GM19351 (cell line): ENCODE measurements at regions not wholly inside any gene's neighbourhood (a gene's known extent, or its start where the extent isn't known, plus 50 kb on each side); places are given as distances from the start of the nearest gene placed in this dataset.

Source experiments
- ATAC-seq: cut with Tn5 transposase; IDR thresholded peaks from one replicate; pipeline ENCODE4 v1.9.1; 2021; ENCODE audit warnings: mild to moderate bottlenecking, moderate library complexity; ENCODE audit not compliant: unreplicated experiment

DNA sequence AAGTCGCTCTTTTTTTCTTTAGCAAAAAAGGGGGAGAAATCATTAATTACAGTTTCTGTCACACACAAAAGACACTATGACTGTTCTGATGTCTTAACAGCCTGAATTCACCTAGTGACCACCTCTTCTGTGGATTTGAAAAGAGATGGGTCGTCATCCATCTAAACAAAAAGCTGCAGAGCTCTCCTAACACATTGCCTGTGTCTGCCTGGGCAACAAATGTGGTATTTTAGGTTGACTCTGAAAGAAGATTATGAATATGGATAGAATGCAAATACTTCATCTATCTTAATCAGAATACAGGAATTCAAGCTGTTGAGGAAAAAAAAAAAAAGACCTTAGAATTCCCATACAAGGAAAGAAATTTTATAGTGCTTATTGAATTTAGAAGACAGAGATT is 304.4 kb upstream of the ADGRL2 start:
- ATAC-seq: no peak

GRCh38 chr1:81493102-81493869 is 307.4 kb upstream of the ADGRL2 start:
- no peak for ATAC-seq

- ATAC-seq: no peak
These were observed 308.1 kb upstream of the ADGRL2 start for GRCh38 chr1:81492628-81493027.

- ATAC-seq: no peak
These were observed 310.1 kb upstream of the ADGRL2 start for GRCh38 chr1:81490614-81491013.

- no peak for ATAC-seq
These were observed 311.3 kb upstream of the ADGRL2 start for GRCh38 chr1:81489372-81489934.

DNA sequence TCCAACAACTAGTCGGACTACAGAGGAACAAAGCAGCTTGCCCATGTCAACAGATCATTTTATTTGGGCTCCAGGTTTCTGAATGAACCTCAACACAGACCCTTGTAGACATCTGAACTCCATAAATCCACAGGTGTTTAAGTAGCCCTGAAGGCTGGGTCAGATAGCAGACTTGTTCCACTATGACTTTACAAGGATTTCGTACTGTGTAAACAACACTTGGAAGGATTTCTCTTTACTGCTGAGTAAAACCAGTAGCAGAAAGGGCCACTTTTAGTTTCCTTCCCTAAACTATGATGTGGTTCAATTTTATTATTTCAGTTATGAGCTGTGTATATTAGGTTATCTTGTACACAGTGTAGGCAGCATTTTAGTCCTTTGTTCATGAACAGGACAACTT is 316.4 kb upstream of the ADGRL2 start:
- ATAC-seq: peak; percentile 89

DNA sequence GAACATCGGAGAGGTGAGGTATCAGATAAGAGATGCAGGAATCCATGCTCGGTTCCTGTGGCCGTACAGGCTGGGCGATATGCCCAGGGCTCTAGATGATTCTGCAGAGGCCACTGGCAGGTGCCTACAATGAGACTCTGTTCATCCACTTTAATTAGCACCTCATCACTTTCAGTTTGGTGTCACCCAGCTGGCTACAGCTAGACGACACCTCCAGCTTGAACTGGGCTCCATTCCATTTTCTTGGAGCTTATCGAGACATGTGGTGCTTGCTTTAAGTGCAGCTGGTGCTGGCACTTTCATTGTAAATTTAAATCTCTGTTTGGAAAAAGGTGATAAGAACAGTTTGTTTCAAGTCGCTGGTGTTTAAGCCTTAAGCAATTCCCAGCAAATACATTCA is 322.5 kb upstream of the ADGRL2 start:
- no peak for ATAC-seq

GRCh38 chr1:81477710-81478109 is 323.0 kb upstream of the ADGRL2 start:
- no peak for ATAC-seq

DNA sequence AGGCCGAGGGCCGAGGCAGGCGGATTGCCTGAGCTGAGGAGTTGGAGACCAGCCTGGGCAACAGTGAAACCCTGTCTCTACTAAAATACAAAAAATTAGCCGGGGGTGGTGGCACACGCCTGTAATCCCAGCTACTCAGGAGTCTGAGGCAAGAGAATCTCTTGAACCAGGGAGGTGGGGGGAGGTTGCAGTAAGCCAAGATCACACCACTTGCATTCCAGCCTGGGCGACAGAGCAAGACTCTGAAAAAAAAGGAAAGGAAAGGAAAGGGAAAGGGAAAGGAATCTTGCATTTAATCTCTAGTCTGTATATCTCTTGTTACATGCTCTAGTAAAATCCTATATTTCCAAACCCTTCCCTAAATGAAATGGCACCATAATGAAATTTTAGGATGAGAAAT is 328.3 kb upstream of the ADGRL2 start:
- ATAC-seq: no peak

DNA sequence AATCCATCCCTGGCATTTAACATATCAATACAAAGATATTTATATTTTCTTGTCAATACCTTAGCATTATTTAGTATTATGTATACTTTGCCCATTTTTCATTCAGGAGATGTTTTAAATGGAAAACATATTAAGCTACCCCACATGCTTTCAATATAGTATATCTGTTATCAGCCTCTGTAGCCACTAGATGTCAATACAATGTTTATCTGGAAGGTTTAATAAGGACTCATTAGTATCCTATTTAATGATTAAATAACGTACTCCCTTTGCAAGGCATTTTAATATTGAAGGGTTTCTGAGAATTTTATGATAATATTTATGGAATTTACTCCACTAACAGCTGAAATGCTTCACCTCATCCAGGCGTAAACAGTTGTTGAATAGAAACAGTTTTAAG is 329.5 kb upstream of the ADGRL2 start:
- ATAC-seq: no peak

DNA sequence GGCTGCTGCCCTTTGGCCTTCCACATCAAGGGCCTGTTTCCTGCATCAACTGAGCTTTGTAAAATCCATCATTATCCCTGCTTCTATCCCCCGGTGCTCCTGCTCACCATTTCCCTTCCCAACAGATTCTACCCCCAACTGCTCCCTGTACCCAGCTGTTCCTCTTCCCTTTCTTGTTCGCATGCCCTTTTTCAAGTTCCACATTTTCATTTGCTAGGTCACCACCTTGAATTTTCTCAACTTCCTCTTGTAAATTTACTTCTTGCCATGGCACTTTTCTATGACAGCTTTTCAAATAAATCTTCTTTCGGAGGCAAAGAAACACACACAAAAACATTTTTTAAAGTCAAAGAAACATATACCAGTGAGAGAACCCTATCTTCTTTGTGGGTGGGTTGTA is 330.5 kb upstream of the ADGRL2 start:
- ATAC-seq: no peak

- no peak for ATAC-seq
These were observed 333.4 kb upstream of the ADGRL2 start for GRCh38 chr1:81467383-81467782.

DNA sequence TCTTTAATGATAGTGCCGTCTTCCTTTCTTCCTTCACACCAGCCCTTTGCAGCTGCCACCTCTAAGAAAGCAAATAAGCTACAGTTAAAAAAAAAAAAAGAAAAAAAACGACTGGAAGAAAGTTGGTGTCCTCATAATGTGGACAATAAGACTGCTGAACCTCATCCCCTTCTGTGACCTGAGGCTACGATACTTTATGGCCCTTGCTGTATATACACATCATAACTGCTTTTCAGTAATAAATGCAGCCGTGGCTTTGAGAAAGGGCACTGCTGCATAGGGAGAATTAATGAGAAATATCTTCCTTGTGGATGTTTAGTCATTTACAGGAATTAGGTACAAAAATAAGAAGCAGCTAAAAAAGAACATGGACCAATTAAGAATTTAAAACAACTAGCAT is 333.8 kb upstream of the ADGRL2 start:
- no peak for ATAC-seq

GRCh38 chr1:81463936-81464837 is 336.5 kb upstream of the ADGRL2 start:
- no peak for ATAC-seq

DNA sequence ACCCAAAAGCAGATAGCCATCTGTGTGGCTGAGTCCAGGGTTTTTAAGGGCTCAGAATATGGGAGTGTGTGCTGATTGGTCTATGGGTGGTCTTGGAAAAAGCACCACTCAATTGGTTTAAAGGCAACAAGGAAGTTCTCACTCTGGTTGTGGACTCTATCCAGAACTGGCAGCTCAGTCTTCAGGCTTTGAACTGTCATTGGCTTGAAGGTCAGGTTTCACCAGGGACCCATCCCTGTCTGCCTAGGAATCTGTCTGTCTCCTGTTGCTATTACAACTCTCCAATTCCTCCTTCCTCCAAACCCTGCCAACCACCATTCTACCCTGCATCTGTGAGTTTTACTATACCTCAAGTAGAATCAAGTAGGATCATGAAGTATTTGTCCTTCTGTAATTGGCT is 341.7 kb upstream of the ADGRL2 start:
- ATAC-seq: no peak

- ATAC-seq: no peak
These were observed 342.5 kb upstream of the ADGRL2 start for GRCh38 chr1:81458186-81458585.

DNA sequence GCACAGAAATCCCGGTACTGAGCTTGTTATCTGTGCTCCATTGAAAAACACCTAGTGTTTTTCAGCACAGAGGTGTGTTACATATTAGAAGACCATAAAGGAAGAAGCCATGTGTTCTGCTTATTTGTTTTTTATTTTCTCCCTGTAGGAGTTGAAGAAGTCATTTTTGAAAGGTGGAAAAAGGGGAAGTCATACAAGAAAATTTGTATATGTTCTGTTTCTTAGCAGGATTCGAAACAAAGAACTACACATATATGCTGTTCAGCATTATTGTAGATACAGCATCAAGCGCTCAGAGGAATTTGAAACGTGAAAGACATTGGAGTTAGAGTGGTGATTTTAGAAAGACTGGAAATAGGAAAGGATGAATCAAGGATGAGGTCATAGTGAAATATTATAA is 345.3 kb upstream of the ADGRL2 start:
- ATAC-seq: no peak

DNA sequence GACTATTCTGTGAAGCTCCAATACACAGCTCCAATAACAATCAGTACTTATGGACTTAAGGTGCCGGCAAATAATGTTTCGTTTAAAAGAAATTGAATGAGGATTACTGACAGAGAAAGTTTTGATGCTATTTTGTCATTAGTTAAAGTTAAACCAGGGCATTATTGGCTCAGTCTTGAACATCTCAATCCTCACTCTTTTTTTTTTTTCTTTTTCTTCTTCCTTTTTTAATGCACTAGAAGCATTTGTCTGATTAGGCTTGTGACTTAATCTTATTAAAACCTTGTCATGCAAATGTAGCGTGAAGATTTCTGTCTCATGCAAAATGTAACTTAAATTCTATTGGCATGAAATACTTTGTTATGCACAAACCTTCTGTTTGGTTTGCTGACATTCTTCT is 346.8 kb upstream of the ADGRL2 start:
- ATAC-seq: no peak

DNA sequence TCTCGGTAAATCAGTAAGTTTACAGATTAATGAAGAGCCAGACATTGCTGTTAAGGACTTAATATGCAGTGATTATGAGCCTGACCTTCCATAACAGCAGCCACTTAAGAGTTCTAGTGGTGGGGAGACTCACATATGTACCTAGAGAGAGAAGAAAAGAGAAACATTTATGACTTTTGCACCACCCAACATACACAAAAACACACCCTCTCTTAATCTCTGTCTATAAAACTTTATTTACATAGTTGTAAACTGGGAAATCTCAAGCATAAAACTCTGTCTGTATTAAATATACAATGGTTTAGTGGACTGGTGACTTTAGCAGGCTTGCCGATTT is 347.4 kb upstream of the ADGRL2 start:
- no peak for ATAC-seq

GRCh38 chr1:81452693-81453366 is 347.9 kb upstream of the ADGRL2 start:
- ATAC-seq: no peak

- ATAC-seq: no peak
These were observed 350.9 kb upstream of the ADGRL2 start for GRCh38 chr1:81449786-81450185.
